ENCODE measurements at regions not wholly inside any gene's neighbourhood (a gene's known extent, or its start where the extent isn't known, plus 50 kb on each side); places are given as distances from the start of the nearest gene placed in this dataset.

- no peak overlapping the region for H3K4me3 ChIP-seq (ENCODE audit: low read depth, low read length)
- no peak for TF ChIP-seq CTCF (IDR thresholded peaks at IDR 0.05; ENCODE audit: borderline replicate concordance, insufficient read depth, low read depth, low read length)
Measured at GRCh38 chr3:16028604-16029003, 145.9 kb upstream of the GALNT15 start.

- TF ChIP-seq CTCF (IDR thresholded peaks at IDR 0.05; ENCODE audit: borderline replicate concordance, insufficient read depth, low read depth, low read length): no peak
- no peak overlapping the region for H3K4me3 ChIP-seq (ENCODE audit: low read depth, low read length)
Measured at GRCh38 chr3:16030342-16030741, 144.1 kb upstream of the GALNT15 start.

GRCh38 chr3:16031434-16031833, 143.0 kb upstream of the GALNT15 start:
- no peak overlapping the region for H3K4me3 ChIP-seq (ENCODE audit: low read depth, low read length)
- no peak for TF ChIP-seq CTCF (IDR thresholded peaks at IDR 0.05; ENCODE audit: borderline replicate concordance, insufficient read depth, low read depth, low read length)

- no peak overlapping the region for H3K4me3 ChIP-seq (ENCODE audit: low read depth, low read length)
- no peak for TF ChIP-seq CTCF (IDR thresholded peaks at IDR 0.05; ENCODE audit: borderline replicate concordance, insufficient read depth, low read depth, low read length)
Measured at GRCh38 chr3:16033889-16034687, 140.4 kb upstream of the GALNT15 start.

- no peak overlapping the region for H3K4me3 ChIP-seq (ENCODE audit: low read depth, low read length)
- TF ChIP-seq CTCF (IDR thresholded peaks at IDR 0.05; ENCODE audit: borderline replicate concordance, insufficient read depth, low read depth, low read length): no peak
Measured at GRCh38 chr3:16040991-16041390, 133.5 kb upstream of the GALNT15 start.

GRCh38 chr3:16048435-16049318, 125.8 kb upstream of the GALNT15 start:
- peak; percentile 66 for TF ChIP-seq CTCF (IDR thresholded peaks at IDR 0.05; ENCODE audit: borderline replicate concordance, insufficient read depth, low read depth, low read length)
- no peak overlapping the region for H3K4me3 ChIP-seq (ENCODE audit: low read depth, low read length)
